ENCODE measurements at regions not wholly inside any gene's neighbourhood (a gene's known extent, or its start where the extent isn't known, plus 50 kb on each side); places are given as distances from the start of the nearest gene placed in this dataset.

- Histone ChIP-seq H3K4me3 (no peak overlapping the region), H3K27ac (no peak overlapping the region)
- DNase-seq (ENCODE audit: low spot score): no peak
- TF ChIP-seq, protein P1, sequence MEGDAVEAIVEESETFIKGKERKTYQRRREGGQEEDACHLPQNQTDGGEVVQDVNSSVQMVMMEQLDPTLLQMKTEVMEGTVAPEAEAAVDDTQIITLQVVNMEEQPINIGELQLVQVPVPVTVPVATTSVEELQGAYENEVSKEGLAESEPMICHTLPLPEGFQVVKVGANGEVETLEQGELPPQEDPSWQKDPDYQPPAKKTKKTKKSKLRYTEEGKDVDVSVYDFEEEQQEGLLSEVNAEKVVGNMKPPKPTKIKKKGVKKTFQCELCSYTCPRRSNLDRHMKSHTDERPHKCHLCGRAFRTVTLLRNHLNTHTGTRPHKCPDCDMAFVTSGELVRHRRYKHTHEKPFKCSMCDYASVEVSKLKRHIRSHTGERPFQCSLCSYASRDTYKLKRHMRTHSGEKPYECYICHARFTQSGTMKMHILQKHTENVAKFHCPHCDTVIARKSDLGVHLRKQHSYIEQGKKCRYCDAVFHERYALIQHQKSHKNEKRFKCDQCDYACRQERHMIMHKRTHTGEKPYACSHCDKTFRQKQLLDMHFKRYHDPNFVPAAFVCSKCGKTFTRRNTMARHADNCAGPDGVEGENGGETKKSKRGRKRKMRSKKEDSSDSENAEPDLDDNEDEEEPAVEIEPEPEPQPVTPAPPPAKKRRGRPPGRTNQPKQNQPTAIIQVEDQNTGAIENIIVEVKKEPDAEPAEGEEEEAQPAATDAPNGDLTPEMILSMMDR (IDR thresholded peaks at IDR 0.05): no peak
Observed at GRCh38 chr6:50585441-50586330, 127.6 kb upstream of the TFAP2D start.

DNA sequence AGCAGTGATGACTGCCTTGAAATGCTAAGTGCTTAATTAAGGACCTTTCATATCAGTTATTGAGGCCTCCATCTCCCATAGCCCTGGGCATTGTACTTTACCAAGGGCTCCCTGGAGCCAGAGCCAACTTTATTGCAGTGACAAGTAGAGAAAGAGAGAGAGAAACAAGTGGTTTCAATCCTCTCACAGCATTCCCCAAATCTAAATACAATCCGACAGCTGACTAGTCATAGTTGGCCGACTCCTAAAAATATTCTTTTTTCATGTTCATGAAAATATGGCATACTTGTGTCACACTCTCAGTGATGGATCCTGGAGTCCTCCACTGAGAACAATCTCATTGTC is 127.0 kb upstream of the TFAP2D start:
- DNase-seq (ENCODE audit: low spot score): no peak
- H3K27ac ChIP-seq: no peak overlapping the region
- H3K4me3 ChIP-seq: no peak overlapping the region
- TF ChIP-seq, protein P1 (IDR thresholded peaks at IDR 0.05): no peak

- TF ChIP-seq, protein P1 (IDR thresholded peaks at IDR 0.05): no peak
- no peak for DNase-seq (ENCODE audit: low spot score)
- Histone ChIP-seq H3K4me3 (no peak overlapping the region), H3K27ac (no peak overlapping the region)
Observed at GRCh38 chr6:50589751-50590470, 123.4 kb upstream of the TFAP2D start.

GRCh38 chr6:50591135-50591534 is 122.2 kb upstream of the TFAP2D start:
- Histone ChIP-seq H3K27ac (no peak overlapping the region), H3K4me3 (no peak overlapping the region)
- TF ChIP-seq, protein P1 (IDR thresholded peaks at IDR 0.05): no peak
- no peak for DNase-seq (ENCODE audit: low spot score)

DNA sequence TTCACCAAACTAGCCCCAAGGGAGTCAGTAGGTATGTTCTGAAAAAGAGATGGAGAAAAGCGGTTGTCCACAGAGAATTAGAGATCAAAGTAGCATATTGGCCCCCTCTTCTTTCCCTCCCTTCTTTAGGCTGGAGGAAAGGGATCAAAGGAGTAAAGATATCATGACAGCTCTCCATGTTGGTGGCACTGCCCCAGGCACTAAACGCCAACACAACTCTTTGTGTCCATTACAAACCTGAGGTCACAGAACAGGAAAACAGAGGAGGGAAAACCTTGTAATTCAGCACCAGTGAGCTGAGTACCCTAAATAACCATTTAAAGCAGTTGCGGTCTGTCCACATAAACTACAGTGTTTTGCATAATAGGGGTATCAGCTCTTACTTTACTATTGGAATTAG is 113.0 kb upstream of the TFAP2D start:
- Histone ChIP-seq H3K27ac (no peak overlapping the region), H3K4me3 (no peak overlapping the region)
- DNase-seq (ENCODE audit: low spot score): no peak
- TF ChIP-seq, protein P1 (IDR thresholded peaks at IDR 0.05): no peak

DNA sequence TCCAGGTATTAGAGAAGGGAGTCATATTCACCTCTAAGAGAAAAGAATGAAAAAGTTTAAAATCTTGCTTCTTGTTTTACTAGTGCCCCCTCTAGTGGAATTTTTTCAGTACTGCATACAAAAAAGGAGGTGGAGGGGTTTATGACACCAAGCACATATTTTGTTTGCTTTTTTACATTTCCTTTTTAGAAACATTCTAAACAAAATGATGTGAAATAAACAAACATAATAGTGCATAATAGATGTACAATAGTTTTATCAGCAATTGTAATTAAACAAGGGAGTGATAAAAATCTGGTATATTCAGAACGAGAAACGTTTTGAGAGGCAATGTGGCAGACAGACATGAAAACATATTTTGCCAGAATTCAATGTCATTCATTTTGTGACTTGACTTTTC is 111.0 kb upstream of the TFAP2D start:
- no peak overlapping the region for H3K27ac ChIP-seq
- no peak overlapping the region for H3K4me3 ChIP-seq
- DNase-seq (ENCODE audit: low spot score): no peak
- TF ChIP-seq, protein P1 (IDR thresholded peaks at IDR 0.05): peak; percentile 45
